GM21423 (cell line): ENCODE measurements at regions not wholly inside any gene's neighbourhood (a gene's known extent, or its start where the extent isn't known, plus 50 kb on each side); places are given as distances from the start of the nearest gene placed in this dataset.
"Not testable (repeated sequence)": the region's sequence is repeated elsewhere in the genome, so short reads cannot be mapped to it uniquely, and the experiment has no call there.

Experiments used
- ATAC-seq: cut with Tn5 transposase; IDR thresholded peaks from one replicate; pipeline ENCODE4 v1.9.1; 2021; ENCODE audit warnings: mild to moderate bottlenecking, moderate library complexity; ENCODE audit not compliant: unreplicated experiment

- ATAC-seq: no peak
Measured at GRCh38 chr9:15047028-15047551, 136.9 kb upstream of the FREM1 start.

GRCh38 chr9:15033316-15033715 lies 123.1 kb upstream of the FREM1 start:
- no peak for ATAC-seq

- ATAC-seq: no peak
Measured at GRCh38 chr9:15032860-15033259, 122.6 kb upstream of the FREM1 start.

GRCh38 chr9:15021146-15021545 lies 110.9 kb upstream of the FREM1 start:
- ATAC-seq: no peak

- no peak for ATAC-seq
Measured at GRCh38 chr9:15018096-15018637, 107.9 kb upstream of the FREM1 start.

GRCh38 chr9:15010581-15010980 lies 100.4 kb upstream of the FREM1 start:
- ATAC-seq: no peak

GRCh38 chr9:15007698-15008097 lies 97.5 kb upstream of the FREM1 start:
- no peak for ATAC-seq

GRCh38 chr9:14994738-14995137 lies 84.5 kb upstream of the FREM1 start:
- no peak for ATAC-seq

GRCh38 chr9:14993901-14994554 lies 83.8 kb upstream of the FREM1 start:
- ATAC-seq: no peak

GRCh38 chr9:14993061-14993800 lies 83.0 kb upstream of the FREM1 start:
- no peak for ATAC-seq

GRCh38 chr9:14992516-14992915 lies 82.3 kb upstream of the FREM1 start:
- no peak for ATAC-seq

- no peak for ATAC-seq
Measured at GRCh38 chr9:14992081-14992480, 81.9 kb upstream of the FREM1 start.

- ATAC-seq: not testable (repeated sequence)
Measured at GRCh38 chr9:14990647-14991046, 80.4 kb upstream of the FREM1 start.

GRCh38 chr9:14989811-14990210 lies 79.6 kb upstream of the FREM1 start:
- no peak for ATAC-seq

GRCh38 chr9:14989336-14989735 lies 79.1 kb upstream of the FREM1 start:
- not testable (repeated sequence) for ATAC-seq

- no peak for ATAC-seq
Measured at GRCh38 chr9:14987858-14988257, 77.6 kb upstream of the FREM1 start.

GRCh38 chr9:14985419-14985818 lies 75.2 kb upstream of the FREM1 start:
- ATAC-seq: no peak

GRCh38 chr9:14983599-14983998 lies 73.4 kb upstream of the FREM1 start:
- no peak for ATAC-seq

- ATAC-seq: no peak
Measured at GRCh38 chr9:14981291-14981950, 71.2 kb upstream of the FREM1 start.

GRCh38 chr9:14978022-14979000 lies 68.1 kb upstream of the FREM1 start:
- ATAC-seq: no peak
